Keratinocyte (primary cell): ENCODE measurements at regions not wholly inside any gene's neighbourhood (a gene's known extent, or its start where the extent isn't known, plus 50 kb on each side); places are given as distances from the start of the nearest gene placed in this dataset.

ENCODE experiments used
- CTCF ChIP-seq, 3 experiments: IDR thresholded peaks in 1 of 3; conservative IDR thresholded peaks in 1 of 3; optimal IDR thresholded peaks in 1 of 3; 2 replicates in 2 of 3; 3 replicates in 1 of 3; pipeline versions ENCODE3 to v1.5.1; 2011; ENCODE audit warnings: low read length in 3 of 3, mild to moderate bottlenecking in 3 of 3, moderate library complexity in 2 of 3, control low read depth in 1 of 3, inconsistent platforms in 1 of 3; ENCODE audit not compliant: insufficient read depth in 2 of 3; ENCODE audit errors: extremely low read depth in 1 of 3
- EZH2 ChIP-seq: IDR thresholded peaks from one replicate; pipeline ENCODE4 v1.6.1; 2012; ENCODE audit warnings: inconsistent platforms, mild to moderate bottlenecking, low read length, moderate library complexity

- no peak for TF ChIP-seq CTCF (optimal IDR thresholded peaks at IDR 0.05 in 1 of 3, IDR thresholded peaks at IDR 0.05 in 1 of 3, conservative IDR thresholded peaks at IDR 0.05 in 1 of 3; ENCODE audit: extremely low read depth in 1 of 3, insufficient read depth in 2 of 3, low read length in 3 of 3)
- TF ChIP-seq EZH2 = no peak
Measured at GRCh38 chr13:78215458-78216108, 297.0 kb upstream of the EDNRB start.
